Parathyroid adenoma (tissue), 2 donors: ENCODE measurements at regions not wholly inside any gene's neighbourhood (a gene's known extent, or its start where the extent isn't known, plus 50 kb on each side); places are given as distances from the start of the nearest gene placed in this dataset.

Experiments
- H2AFZ ChIP-seq: fragments of 300-600 bp; sonication (generic); one replicate; pipeline ENCODE4 v1.7.0; 2017; ENCODE audit warnings: antibody characterized with exemption, mild to moderate bottlenecking
- H3K27ac ChIP-seq: fragments of 300-600 bp; sonication (generic); one replicate; pipeline ENCODE4 v1.7.0; 2017
- H3K27me3 ChIP-seq: fragments of 300-600 bp; sonication (generic); one replicate; pipeline ENCODE4 v1.7.0; 2017; ENCODE audit warnings: low read length; ENCODE audit not compliant: control insufficient read depth, insufficient read depth
- H3K36me3 ChIP-seq: fragments of 300-600 bp; sonication (generic); one replicate; pipeline ENCODE4 v1.7.0; 2017; ENCODE audit warnings: low read length; ENCODE audit not compliant: control insufficient read depth, insufficient read depth
- H3K4me1 ChIP-seq: fragments of 300-600 bp; sonication (generic); one replicate; pipeline ENCODE4 v1.7.0; 2017; ENCODE audit warnings: control low read depth
- H3K4me2 ChIP-seq: fragments of 300-600 bp; sonication (generic); one replicate; pipeline ENCODE4 v1.7.0; 2017; ENCODE audit warnings: low read length
- H3K4me3 ChIP-seq: fragments of 300-600 bp; sonication (generic); one replicate; pipeline ENCODE4 v1.7.0; 2017; ENCODE audit warnings: low read depth, low read length
- H3K79me2 ChIP-seq: fragments of 300-600 bp; sonication (generic); one replicate; pipeline ENCODE4 v1.7.0; 2017; ENCODE audit warnings: control low read depth
- H3K9ac ChIP-seq: fragments of 300-600 bp; sonication (generic); one replicate; pipeline ENCODE4 v1.7.0; 2017; ENCODE audit warnings: mild to moderate bottlenecking
- H3K9me3 ChIP-seq: fragments of 300-600 bp; sonication (generic); one replicate; pipeline ENCODE4 v1.7.0; 2017; ENCODE audit warnings: low read length; ENCODE audit not compliant: control insufficient read depth
- TF ChIP-seq, protein P1 (sequence below): fragments of 300-600 bp; sonication (generic); IDR thresholded peaks from one replicate; pipeline ENCODE4 v1.7.0; 2017; ENCODE audit warnings: antibody characterized with exemption, mild to moderate bottlenecking
- donor health status: primary hyperparathyroidism.

- H3K4me3 ChIP-seq, result no peak overlapping the region
- no peaks in the 10 kb centered on the region for H3K79me2 ChIP-seq
- no peaks in the 10 kb centered on the region for H3K4me1 ChIP-seq
- no peaks in the 10 kb centered on the region for H3K9me3 ChIP-seq
- H3K4me2 ChIP-seq, result no peak overlapping the region
- H3K9ac ChIP-seq, result no peak overlapping the region
- TF ChIP-seq, protein P1, sequence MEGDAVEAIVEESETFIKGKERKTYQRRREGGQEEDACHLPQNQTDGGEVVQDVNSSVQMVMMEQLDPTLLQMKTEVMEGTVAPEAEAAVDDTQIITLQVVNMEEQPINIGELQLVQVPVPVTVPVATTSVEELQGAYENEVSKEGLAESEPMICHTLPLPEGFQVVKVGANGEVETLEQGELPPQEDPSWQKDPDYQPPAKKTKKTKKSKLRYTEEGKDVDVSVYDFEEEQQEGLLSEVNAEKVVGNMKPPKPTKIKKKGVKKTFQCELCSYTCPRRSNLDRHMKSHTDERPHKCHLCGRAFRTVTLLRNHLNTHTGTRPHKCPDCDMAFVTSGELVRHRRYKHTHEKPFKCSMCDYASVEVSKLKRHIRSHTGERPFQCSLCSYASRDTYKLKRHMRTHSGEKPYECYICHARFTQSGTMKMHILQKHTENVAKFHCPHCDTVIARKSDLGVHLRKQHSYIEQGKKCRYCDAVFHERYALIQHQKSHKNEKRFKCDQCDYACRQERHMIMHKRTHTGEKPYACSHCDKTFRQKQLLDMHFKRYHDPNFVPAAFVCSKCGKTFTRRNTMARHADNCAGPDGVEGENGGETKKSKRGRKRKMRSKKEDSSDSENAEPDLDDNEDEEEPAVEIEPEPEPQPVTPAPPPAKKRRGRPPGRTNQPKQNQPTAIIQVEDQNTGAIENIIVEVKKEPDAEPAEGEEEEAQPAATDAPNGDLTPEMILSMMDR, result no peak
- H3K27me3 ChIP-seq, result no peaks in the 10 kb centered on the region
- H3K27ac ChIP-seq, result no peak overlapping the region
- H3K36me3 ChIP-seq, result no peaks in the 10 kb centered on the region
- H2AFZ ChIP-seq, result no peak overlapping the region
These were observed 466.1 kb downstream of the PRKD1 start for GRCh38 chr14:29461506-29461905.

- Histone ChIP-seq H3K4me1 (no peaks in the 10 kb centered on the region), H3K36me3 (no peaks in the 10 kb centered on the region), H3K27ac (no peak overlapping the region), H2AFZ (no peak overlapping the region), H3K9ac (no peak overlapping the region), H3K27me3 (no peaks in the 10 kb centered on the region), H3K9me3 (no peaks in the 10 kb centered on the region), H3K4me3 (no peak overlapping the region), H3K79me2 (no peaks in the 10 kb centered on the region), H3K4me2 (no peak overlapping the region)
- TF ChIP-seq, protein P1, result no peak
These were observed 465.3 kb downstream of the PRKD1 start for GRCh38 chr14:29462321-29462720.

DNA sequence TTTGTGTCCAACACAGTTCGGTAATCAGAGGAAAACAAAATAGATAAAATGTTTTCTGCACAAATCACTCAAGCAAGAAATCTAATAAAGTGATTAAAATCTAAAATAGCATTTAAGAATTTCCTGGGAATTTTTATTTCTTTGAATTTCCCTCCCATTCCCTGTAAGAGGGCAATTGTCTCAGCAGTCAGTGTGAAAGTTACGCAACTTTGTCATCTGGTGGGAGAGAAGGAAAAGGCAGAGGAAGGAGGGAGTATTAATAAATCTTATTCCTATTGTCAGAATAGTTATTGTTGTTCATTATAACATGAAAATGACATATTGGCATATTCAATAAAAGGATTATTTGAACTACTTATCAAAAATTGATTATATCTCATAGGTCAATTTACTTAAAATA, 464.9 kb downstream of the PRKD1 start:
- Histone ChIP-seq H3K27me3 (no peaks in the 10 kb centered on the region), H3K9me3 (no peaks in the 10 kb centered on the region), H3K4me2 (no peak overlapping the region), H3K36me3 (no peaks in the 10 kb centered on the region), H3K79me2 (no peaks in the 10 kb centered on the region), H2AFZ (no peak overlapping the region), H3K4me3 (no peak overlapping the region), H3K9ac (no peak overlapping the region), H3K4me1 (no peaks in the 10 kb centered on the region), H3K27ac (no peak overlapping the region)
- TF ChIP-seq, protein P1, result no peak

DNA sequence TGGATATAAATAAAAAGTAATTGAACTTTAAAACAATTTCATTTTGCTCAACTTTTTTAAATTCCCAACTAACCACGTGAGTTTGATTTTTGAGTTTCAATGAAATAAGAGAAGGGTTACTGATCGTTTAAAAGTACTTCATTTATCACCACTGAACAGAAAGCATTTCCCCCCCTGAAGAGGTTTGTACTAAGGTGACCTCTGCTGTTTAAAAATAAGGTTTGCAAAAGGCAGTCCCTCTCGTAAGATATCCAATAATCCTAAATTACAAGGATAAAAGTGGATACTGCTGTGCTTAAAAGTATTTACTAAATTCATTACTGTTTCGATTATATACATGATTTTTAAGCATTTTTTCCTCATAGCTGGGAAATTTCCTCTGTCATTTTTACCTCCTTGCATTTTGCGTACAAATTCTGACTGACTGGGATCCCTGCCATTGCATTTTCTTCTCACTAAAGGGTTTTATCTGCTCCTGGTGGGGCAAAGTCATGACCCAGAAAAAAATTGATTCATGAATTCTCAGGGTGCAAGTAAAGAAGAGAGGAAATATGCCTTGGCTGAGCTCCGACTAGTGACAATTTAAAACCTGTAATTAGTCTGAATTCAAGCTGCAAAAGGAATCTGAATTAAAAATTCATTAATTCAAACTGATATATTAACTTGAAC, 463.8 kb downstream of the PRKD1 start:
- Histone ChIP-seq H3K27ac (no peak overlapping the region), H3K4me1 (no peaks in the 10 kb centered on the region), H3K79me2 (no peaks in the 10 kb centered on the region), H3K9ac (no peak overlapping the region), H2AFZ (no peak overlapping the region), H3K9me3 (no peaks in the 10 kb centered on the region), H3K27me3 (no peaks in the 10 kb centered on the region), H3K36me3 (no peaks in the 10 kb centered on the region), H3K4me3 (no peak overlapping the region), H3K4me2 (no peak overlapping the region)
- TF ChIP-seq, protein P1, result no peak

DNA sequence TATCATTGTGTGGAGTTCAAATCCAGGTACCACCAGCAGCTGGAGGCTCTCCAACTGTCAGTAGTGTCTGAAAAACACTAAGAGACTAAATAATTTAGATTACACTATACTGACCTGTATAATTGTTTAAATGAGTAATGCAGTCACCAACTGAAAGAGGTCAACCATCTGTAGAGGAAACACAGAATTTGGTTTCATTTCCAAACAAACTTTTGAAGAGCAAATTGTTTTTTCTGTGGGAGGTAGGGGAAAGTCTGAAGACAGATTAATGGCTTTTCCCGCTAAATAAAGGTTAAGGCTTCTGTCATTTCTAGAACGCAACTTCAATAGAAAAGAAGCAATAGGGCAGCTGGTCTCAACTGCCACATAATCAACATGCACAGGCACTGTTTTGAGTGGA, 462.6 kb downstream of the PRKD1 start:
- TF ChIP-seq, protein P1, result no peak
- no peaks in the 10 kb centered on the region for H3K4me1 ChIP-seq
- H3K27me3 ChIP-seq, result no peaks in the 10 kb centered on the region
- H3K4me3 ChIP-seq, result no peak overlapping the region
- H2AFZ ChIP-seq, result no peak overlapping the region
- no peak overlapping the region for H3K9ac ChIP-seq
- no peak overlapping the region for H3K27ac ChIP-seq
- no peaks in the 10 kb centered on the region for H3K36me3 ChIP-seq
- no peaks in the 10 kb centered on the region for H3K79me2 ChIP-seq
- H3K4me2 ChIP-seq, result no peak overlapping the region
- no peaks in the 10 kb centered on the region for H3K9me3 ChIP-seq
